Erythroblast (primary cell): ENCODE measurements at regions not wholly inside any gene's neighbourhood (a gene's known extent, or its start where the extent isn't known, plus 50 kb on each side); places are given as distances from the start of the nearest gene placed in this dataset.

Experiments used
- GATA1 ChIP-seq: IDR thresholded peaks from 2 replicates; pipeline ENCODE4 v1.6.1; 2011; ENCODE audit warnings: low read depth, mild to moderate bottlenecking, control low read depth, low read length, moderate library complexity
- POLR2A ChIP-seq: IDR thresholded peaks from 2 replicates; pipeline ENCODE4 v1.6.1; 2011; ENCODE audit warnings: mild to moderate bottlenecking, low read length

DNA sequence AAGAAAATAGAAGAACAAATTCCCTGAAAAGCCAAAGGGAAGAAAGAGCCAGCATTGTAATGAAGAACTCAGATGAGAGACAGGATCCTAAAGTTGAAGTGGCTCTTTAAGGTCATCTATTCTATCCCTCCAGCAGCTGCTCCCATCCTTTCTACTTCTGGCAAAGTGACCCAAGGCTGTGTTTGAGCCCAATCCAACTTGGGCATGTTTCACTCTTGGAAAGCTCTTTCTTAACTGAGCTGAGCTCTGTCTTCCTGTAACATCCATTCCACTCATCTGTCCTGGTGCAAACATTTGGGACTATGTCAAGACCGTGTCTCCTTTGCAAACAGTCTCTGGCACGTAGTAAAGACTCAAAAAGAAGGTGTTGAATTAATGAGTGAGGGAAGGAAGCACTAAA lies 298.1 kb upstream of the IGF1R start:
- TF ChIP-seq POLR2A = no peak
- TF ChIP-seq GATA1 = no peak
